ENCODE measurements at regions not wholly inside any gene's neighbourhood (a gene's known extent, or its start where the extent isn't known, plus 50 kb on each side); places are given as distances from the start of the nearest gene placed in this dataset.

- no peak for DNase-seq
These were observed 282.8 kb upstream of the EDNRB start for GRCh38 chr13:78201411-78201810.

- no peak for DNase-seq
These were observed 280.2 kb upstream of the EDNRB start for GRCh38 chr13:78198821-78199220.

- no peak for DNase-seq
These were observed 279.8 kb upstream of the EDNRB start for GRCh38 chr13:78198419-78198818.

- DNase-seq = no peak
These were observed 278.6 kb upstream of the EDNRB start for GRCh38 chr13:78197231-78197630.

- DNase-seq = no peak
These were observed 276.4 kb upstream of the EDNRB start for GRCh38 chr13:78194904-78195639.

- DNase-seq = no peak
These were observed 275.2 kb upstream of the EDNRB start for GRCh38 chr13:78193846-78194245.

GRCh38 chr13:78192716-78193115 is 274.1 kb upstream of the EDNRB start:
- no peak for DNase-seq

- DNase-seq = no peak
These were observed 271.7 kb upstream of the EDNRB start for GRCh38 chr13:78190296-78190695.

GRCh38 chr13:78187781-78188180 is 269.1 kb upstream of the EDNRB start:
- DNase-seq = no peak

- no peak for DNase-seq
These were observed 267.1 kb upstream of the EDNRB start for GRCh38 chr13:78185700-78186099.

GRCh38 chr13:78183732-78184131 is 265.1 kb upstream of the EDNRB start:
- DNase-seq = no peak

GRCh38 chr13:78182813-78183212 is 264.2 kb upstream of the EDNRB start:
- DNase-seq = no peak

- DNase-seq = no peak
These were observed 258.7 kb upstream of the EDNRB start for GRCh38 chr13:78177306-78177705.

GRCh38 chr13:78176880-78177279 is 258.2 kb upstream of the EDNRB start:
- DNase-seq = no peak

GRCh38 chr13:78169386-78169785 is 250.8 kb upstream of the EDNRB start:
- DNase-seq = no peak

- DNase-seq = no peak
These were observed 250.3 kb upstream of the EDNRB start for GRCh38 chr13:78168981-78169380.

GRCh38 chr13:78161266-78161665 is 242.6 kb upstream of the EDNRB start:
- DNase-seq = no peak

- DNase-seq = no peak
These were observed 242.2 kb upstream of the EDNRB start for GRCh38 chr13:78160793-78161192.

- DNase-seq = no peak
These were observed 233.8 kb upstream of the EDNRB start for GRCh38 chr13:78152415-78152814.

GRCh38 chr13:78147905-78148304 is 229.3 kb upstream of the EDNRB start:
- DNase-seq = no peak

- DNase-seq = no peak
These were observed 226.6 kb upstream of the EDNRB start for GRCh38 chr13:78145276-78145675.

GRCh38 chr13:78139765-78140164 is 221.1 kb upstream of the EDNRB start:
- DNase-seq = no peak

- no peak for DNase-seq
These were observed 220.1 kb upstream of the EDNRB start for GRCh38 chr13:78138756-78139155.

- peak in 1 of 2 experiments; percentile 40 for DNase-seq
These were observed 218.9 kb upstream of the EDNRB start for GRCh38 chr13:78137404-78138142.

- no peak for DNase-seq
These were observed 218.3 kb upstream of the EDNRB start for GRCh38 chr13:78136966-78137365.
